ENCODE measurements at regions not wholly inside any gene's neighbourhood (a gene's known extent, or its start where the extent isn't known, plus 50 kb on each side); places are given as distances from the start of the nearest gene placed in this dataset.
"Not testable (repeated sequence)": the region's sequence is repeated elsewhere in the genome, so short reads cannot be mapped to it uniquely, and the experiment has no call there.

DNA sequence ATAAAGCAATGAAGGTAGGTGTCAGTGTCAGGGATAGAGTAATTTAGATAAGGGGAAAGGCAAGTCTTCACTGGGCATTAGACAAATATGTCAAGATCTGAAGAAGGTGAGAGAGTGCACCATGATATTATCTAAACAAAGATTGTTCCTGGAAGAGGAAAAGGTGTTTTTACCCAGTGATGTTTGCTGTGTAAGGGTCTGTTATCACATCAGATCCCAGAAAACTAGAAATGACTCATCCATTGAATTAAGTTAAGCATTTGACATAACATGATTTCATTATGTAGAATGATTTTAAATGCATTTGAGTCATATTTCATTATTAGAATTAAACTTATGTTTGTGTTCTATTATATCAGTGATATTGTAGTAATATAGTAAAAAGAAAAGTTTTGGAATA is 1279.5 kb upstream of the CITED2 start:
- no peaks in the 10 kb centered on the region for H3K36me3 ChIP-seq (replicated peaks in 1 of 2)
- DNase-seq: no peak
- H3K9me3 ChIP-seq (replicated peaks in 1 of 3): peaks cover 0 to 5% (median 0%) of the 10 kb centered on the region in 3 donors
- H3K4me3 ChIP-seq: no peak overlapping the region
- H3K27me3 ChIP-seq: no peaks in the 10 kb centered on the region
- no peaks in the 10 kb centered on the region for H3K4me1 ChIP-seq (replicated peaks in 1 of 2)
- intact Hi-C loops (cut with DNase I): no loop called here
- no peak overlapping the region for H3K27ac ChIP-seq
- no peak for TF ChIP-seq POLR2A (IDR thresholded peaks at IDR 0.05)

DNA sequence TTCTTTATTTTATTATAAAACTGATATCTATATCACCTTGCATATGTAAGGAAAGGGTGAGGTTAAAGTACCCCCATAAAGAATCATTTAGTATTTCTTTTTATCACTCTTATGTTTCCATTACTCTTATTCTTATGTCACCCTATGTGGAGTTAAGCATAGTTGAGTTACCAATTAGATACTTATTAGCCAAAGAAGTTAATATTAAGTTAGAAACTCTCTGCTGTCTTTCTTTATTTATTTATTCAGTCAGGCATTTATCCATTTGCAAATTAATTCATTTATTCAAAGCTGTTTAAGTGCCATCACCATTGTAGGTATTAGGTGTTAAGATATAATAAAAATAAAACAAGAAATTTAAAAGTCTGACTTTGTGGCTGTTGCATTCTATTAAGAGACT is 1279.1 kb upstream of the CITED2 start:
- H3K4me3 ChIP-seq: no peak overlapping the region
- H3K9me3 ChIP-seq (replicated peaks in 1 of 3): peaks cover 0 to 2% (median 0%) of the 10 kb centered on the region in 3 donors
- no peaks in the 10 kb centered on the region for H3K27me3 ChIP-seq
- H3K36me3 ChIP-seq (replicated peaks in 1 of 2): no peaks in the 10 kb centered on the region
- DNase-seq: no peak
- intact Hi-C loops (cut with DNase I): no loop called here
- no peak overlapping the region for H3K27ac ChIP-seq
- TF ChIP-seq POLR2A (IDR thresholded peaks at IDR 0.05): no peak
- TF ChIP-seq, protein P1, sequence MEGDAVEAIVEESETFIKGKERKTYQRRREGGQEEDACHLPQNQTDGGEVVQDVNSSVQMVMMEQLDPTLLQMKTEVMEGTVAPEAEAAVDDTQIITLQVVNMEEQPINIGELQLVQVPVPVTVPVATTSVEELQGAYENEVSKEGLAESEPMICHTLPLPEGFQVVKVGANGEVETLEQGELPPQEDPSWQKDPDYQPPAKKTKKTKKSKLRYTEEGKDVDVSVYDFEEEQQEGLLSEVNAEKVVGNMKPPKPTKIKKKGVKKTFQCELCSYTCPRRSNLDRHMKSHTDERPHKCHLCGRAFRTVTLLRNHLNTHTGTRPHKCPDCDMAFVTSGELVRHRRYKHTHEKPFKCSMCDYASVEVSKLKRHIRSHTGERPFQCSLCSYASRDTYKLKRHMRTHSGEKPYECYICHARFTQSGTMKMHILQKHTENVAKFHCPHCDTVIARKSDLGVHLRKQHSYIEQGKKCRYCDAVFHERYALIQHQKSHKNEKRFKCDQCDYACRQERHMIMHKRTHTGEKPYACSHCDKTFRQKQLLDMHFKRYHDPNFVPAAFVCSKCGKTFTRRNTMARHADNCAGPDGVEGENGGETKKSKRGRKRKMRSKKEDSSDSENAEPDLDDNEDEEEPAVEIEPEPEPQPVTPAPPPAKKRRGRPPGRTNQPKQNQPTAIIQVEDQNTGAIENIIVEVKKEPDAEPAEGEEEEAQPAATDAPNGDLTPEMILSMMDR (IDR thresholded peaks at IDR 0.05): no peak
- no peaks in the 10 kb centered on the region for H3K4me1 ChIP-seq (replicated peaks in 1 of 2)

DNA sequence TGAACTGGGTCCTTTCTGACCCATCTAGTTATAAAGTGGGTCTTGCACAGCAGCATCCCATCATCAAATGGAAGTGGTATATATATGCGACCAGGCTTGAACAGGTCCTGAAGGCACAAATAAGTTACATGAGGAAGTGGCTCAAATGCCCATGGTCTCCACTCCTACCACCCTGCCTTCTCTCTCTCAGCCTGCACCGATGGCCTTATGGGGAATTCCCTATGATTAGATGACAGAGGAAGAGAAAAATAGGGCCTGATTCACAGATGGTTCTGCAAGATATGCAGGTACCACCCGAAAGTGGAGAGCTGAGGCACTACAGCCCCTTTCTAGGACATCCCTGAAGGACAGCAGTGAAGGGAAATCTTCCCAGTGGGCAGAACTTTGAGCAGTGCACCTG is 1275.1 kb upstream of the CITED2 start:
- intact Hi-C loops (cut with DNase I); H3K27me3 ChIP-seq; H3K27ac ChIP-seq; DNase-seq; H3K4me3 ChIP-seq; H3K36me3 ChIP-seq (replicated peaks in 1 of 2); H3K4me1 ChIP-seq (replicated peaks in 1 of 2); H3K9me3 ChIP-seq (replicated peaks in 1 of 3): not testable (repeated sequence)
- 75 to 100% (median 90%) methylated on average over 3 of the region's 3 CpGs for WGBS, 4 donors

GRCh38 chr6:140647322-140647721 is 1272.9 kb upstream of the CITED2 start:
- H3K27me3 ChIP-seq; intact Hi-C loops (cut with DNase I); H3K4me3 ChIP-seq; H3K4me1 ChIP-seq (replicated peaks in 1 of 2); H3K9me3 ChIP-seq (replicated peaks in 1 of 3); DNase-seq; H3K36me3 ChIP-seq (replicated peaks in 1 of 2); H3K27ac ChIP-seq: not testable (repeated sequence)

GRCh38 chr6:140644017-140644416 is 1269.6 kb upstream of the CITED2 start:
- peaks cover 0 to 8% (median 0%) of the 10 kb centered on the region in 3 donors for H3K9me3 ChIP-seq (replicated peaks in 1 of 3)
- intact Hi-C loops (cut with DNase I): no loop called here
- TF ChIP-seq, protein P1 (IDR thresholded peaks at IDR 0.05): no peak
- no peak for TF ChIP-seq POLR2A (IDR thresholded peaks at IDR 0.05)

DNA sequence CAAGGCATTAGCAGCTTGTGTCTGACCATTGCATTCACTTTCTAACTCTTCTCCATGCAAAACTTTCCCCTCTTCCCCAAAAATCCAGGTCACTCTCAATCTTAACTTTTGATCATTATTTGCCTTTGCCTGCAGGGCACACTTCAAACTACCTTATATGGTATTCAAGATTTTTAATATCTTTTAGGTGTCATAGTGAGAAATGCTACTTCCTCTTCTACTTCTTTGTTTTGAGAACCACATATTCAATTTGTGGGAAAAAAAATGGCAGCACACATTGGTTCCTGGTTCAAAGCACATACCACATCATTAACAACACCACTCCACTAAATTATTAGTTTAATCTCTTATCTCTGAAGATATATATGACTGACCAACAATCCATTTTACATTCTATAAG is 1267.0 kb upstream of the CITED2 start:
- Histone ChIP-seq H3K4me1 (replicated peaks in 1 of 2) (no peaks in the 10 kb centered on the region), H3K27ac (no peak overlapping the region), H3K4me3 (no peak overlapping the region), H3K9me3 (replicated peaks in 1 of 3) (no peaks in the 10 kb centered on the region), H3K27me3 (no peaks in the 10 kb centered on the region), H3K36me3 (replicated peaks in 1 of 2) (no peaks in the 10 kb centered on the region)
- intact Hi-C loops (cut with DNase I): no loop called here
- DNase-seq: no peak
- TF ChIP-seq, protein P1 (IDR thresholded peaks at IDR 0.05): no peak
- TF ChIP-seq POLR2A (IDR thresholded peaks at IDR 0.05): no peak

More at GRCh38 chr6:140644017-140644416, 1269.6 kb upstream of the CITED2 start:
- H3K27me3 ChIP-seq: no peaks in the 10 kb centered on the region
- H3K4me1 ChIP-seq (replicated peaks in 1 of 2): no peaks in the 10 kb centered on the region
- no peak for DNase-seq
- no peaks in the 10 kb centered on the region for H3K36me3 ChIP-seq (replicated peaks in 1 of 2)
- H3K4me3 ChIP-seq: no peak overlapping the region
- 83 to 100% (median 91%) methylated on average over 1 to 2 of the region's 2 CpGs for WGBS, 4 donors
- H3K27ac ChIP-seq: no peak overlapping the region
